GM20000 (cell line): ENCODE measurements at regions not wholly inside any gene's neighbourhood (a gene's known extent, or its start where the extent isn't known, plus 50 kb on each side); places are given as distances from the start of the nearest gene placed in this dataset.

Experiments
- DNase-seq: peaks from one replicate; pipeline ENCODE4 v3.0.0; 2012; ENCODE audit warnings: low spot score
- TF ChIP-seq, protein P1 (sequence below): IDR thresholded peaks from 2 replicates; pipeline ENCODE4 v1.5.1; 2012; ENCODE audit warnings: mild to moderate bottlenecking, control low read depth; ENCODE audit errors: extremely low read depth, missing control alignments

DNA sequence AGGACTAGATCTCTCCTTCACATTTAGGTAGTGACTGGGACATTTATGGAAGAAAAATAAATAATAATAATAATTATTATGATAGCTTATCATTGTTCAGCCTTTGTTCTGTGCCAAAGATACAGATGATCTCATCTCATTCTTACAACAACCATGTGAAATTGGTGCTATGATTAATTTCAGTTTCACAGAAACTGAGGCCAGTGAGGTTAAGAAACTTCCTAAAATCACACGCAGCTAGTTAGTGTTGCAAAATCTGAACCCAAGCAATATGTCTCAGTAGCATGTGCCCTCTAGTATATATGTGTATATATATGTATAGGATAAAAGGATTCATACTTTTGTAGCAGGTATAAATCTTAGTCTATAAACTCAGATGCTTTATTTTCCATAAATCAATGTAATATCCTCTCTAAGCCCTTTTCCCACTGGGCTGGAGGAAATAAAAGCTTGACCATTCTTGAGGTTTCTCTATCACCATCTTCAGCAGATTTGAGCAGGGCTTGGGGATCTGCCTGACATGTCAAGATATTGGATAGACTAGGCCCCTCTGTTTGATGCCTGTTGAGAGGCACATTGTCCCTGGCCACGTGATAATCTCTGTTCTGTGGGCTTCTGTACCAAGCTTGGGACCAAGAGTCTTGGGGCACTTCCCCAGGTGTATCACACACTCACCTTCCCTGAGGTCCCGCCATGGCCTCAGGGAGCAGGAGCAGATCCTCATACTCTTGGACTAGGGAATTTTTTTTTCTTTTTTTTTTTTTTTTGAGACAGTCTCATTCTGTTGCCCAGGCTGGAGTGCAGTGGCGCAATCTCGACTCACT is 172.6 kb upstream of the NRP1 start:
- peak; percentile 32 for DNase-seq
- TF ChIP-seq, protein P1, sequence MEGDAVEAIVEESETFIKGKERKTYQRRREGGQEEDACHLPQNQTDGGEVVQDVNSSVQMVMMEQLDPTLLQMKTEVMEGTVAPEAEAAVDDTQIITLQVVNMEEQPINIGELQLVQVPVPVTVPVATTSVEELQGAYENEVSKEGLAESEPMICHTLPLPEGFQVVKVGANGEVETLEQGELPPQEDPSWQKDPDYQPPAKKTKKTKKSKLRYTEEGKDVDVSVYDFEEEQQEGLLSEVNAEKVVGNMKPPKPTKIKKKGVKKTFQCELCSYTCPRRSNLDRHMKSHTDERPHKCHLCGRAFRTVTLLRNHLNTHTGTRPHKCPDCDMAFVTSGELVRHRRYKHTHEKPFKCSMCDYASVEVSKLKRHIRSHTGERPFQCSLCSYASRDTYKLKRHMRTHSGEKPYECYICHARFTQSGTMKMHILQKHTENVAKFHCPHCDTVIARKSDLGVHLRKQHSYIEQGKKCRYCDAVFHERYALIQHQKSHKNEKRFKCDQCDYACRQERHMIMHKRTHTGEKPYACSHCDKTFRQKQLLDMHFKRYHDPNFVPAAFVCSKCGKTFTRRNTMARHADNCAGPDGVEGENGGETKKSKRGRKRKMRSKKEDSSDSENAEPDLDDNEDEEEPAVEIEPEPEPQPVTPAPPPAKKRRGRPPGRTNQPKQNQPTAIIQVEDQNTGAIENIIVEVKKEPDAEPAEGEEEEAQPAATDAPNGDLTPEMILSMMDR, result no peak

DNA sequence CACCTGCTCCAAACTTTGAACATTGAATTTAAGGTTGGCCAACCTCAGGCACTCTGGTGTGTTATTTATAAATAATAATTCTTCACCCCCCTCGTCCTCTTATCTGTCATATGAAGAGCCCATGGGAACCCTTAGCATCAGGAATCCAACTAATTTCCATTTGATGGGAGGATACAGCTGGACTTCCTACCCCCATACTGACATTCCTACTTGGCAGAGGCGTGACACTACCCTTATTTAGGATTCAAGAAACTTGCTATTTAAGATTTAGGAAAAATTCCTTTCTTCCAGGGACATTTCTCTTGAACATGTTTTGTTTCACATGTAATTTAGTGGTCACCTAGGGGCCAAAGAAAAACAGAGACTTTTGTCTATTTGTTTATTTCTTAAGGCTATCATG is 171.9 kb upstream of the NRP1 start:
- TF ChIP-seq, protein P1, result no peak

DNA sequence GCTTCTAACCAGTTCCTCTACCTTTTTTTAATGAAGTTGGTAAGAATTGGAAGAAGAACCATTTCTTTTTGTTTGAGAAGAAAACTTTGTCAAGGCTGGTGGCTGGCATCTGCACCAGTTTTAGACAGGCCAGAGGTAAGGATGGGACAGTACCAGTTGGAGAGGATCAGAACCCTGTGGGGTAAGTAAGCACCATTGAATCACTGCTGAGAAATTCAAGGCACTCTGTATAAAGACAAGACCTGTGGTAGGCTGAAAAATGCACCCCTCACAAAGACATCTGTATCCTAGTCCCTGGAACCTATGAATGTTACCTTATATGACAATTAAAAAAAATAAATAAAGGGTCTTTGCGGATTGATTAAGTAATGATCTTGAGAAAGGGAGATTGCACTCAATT is 166.7 kb upstream of the NRP1 start:
- no peak for DNase-seq
- TF ChIP-seq, protein P1, result no peak

More for the DNA sequence above, 171.9 kb upstream of the NRP1 start:
- DNase-seq, result no peak

DNA sequence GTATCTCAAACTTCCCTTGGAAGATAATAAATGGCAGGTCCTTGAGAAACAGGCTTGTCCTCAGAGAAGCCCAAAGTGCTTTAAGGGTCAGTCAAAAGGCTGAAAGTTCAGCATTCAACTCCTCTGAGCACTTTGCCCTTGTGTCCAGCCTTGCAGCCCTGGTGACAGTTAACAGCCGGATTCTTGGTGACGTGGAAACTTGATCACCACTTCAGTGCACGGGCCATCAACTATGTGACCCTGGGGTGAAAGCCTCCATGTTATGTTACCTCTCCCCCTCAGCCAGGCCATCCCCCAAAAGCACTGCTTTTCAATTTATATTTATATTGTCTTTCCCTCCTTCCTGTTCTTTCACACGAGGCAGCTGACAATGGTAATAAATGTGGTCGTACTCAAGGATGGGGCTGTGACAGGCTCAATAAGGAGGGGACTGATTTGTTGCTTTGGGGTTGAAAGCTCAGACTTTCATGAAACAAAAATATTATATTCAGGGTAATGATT is 164.0 kb upstream of the NRP1 start:
- DNase-seq, result no peak
- TF ChIP-seq, protein P1, result no peak

DNA sequence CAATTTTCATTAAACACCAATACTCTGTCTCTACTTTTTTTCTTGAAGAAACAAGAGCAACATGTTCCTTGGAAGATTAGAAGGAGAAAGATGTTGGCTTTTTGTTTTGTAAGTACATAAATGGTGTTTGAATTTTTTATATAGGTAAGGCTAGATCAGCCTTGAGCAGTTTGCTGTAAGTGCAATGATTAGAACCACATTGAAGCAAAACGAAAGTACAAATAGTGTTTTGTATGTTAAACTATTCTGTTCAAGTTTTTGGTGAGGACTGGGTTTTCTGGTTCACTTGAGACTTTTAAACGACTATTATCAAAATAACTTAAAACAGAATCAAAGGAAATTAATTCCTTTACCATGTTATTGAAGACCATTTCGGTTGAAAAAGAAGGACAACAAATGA is 162.9 kb upstream of the NRP1 start:
- no peak for DNase-seq
- TF ChIP-seq, protein P1, result no peak

DNA sequence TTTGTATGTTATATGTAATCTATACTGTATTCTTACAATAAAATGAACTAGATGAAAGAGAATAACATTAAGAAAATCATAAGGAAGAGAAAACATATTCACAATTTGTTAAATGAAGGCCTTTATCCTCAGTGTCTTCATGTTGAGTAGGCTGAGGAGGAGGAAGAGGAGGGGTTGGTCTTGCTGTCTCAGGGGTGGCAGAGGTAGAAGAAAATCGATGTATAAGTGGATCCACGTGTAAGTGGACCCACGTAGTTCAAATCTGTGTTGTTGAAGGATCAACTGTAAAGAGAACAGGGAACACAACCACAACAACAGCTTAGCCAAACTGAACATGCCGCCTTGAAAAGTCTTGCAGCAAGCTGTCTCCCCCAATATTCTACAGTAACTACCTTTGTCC is 161.6 kb upstream of the NRP1 start:
- DNase-seq, result no peak
- TF ChIP-seq, protein P1, result no peak

DNA sequence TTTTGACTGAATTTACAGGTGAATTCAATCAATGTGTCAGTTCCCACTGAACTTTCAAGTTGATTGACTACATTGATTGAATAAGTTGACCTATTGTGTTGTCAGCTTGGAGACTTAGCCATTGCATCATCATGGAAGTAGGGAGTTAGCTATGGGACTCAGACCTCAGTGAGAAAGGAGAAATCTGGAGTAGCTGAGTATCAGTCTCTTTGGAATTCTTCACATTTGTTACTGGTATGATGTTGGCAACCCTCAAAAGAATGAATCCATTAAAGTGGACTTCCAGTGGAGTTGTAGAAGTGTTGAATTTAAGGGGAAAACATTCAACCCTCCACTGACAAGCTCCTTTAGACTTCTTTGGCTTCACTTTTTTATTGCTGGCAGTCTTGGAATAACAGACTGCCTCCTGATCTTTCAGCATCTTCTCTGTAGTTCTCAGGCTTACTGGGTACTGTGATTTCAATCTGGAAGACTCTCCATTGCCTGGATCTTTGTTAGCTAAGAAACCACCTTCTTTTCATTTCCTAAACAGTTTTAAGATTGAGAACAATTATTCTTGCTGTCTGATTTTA is 160.3 kb upstream of the NRP1 start:
- no peak for DNase-seq
- TF ChIP-seq, protein P1, result no peak
